ENCODE measurements at regions not wholly inside any gene's neighbourhood (a gene's known extent, or its start where the extent isn't known, plus 50 kb on each side); places are given as distances from the start of the nearest gene placed in this dataset.
"Not testable (repeated sequence)": the region's sequence is repeated elsewhere in the genome, so short reads cannot be mapped to it uniquely, and the experiment has no call there.

- DNase-seq (ENCODE audit: low read depth in 2 of 2), result no peak
These were observed 754.2 kb downstream of the FAM181B start for GRCh38 chr11:81979448-81979847.

GRCh38 chr11:81975261-81975900 lies 758.3 kb downstream of the FAM181B start:
- DNase-seq (ENCODE audit: low read depth in 2 of 2), result no peak

GRCh38 chr11:81970886-81971285 lies 762.8 kb downstream of the FAM181B start:
- DNase-seq (ENCODE audit: low read depth in 2 of 2), result no peak

GRCh38 chr11:81967242-81967641 lies 766.4 kb downstream of the FAM181B start:
- no peak for DNase-seq (ENCODE audit: low read depth in 2 of 2)

GRCh38 chr11:81966340-81966739 lies 767.3 kb downstream of the FAM181B start:
- DNase-seq (ENCODE audit: low read depth in 2 of 2), result no peak

GRCh38 chr11:81963018-81963417 lies 770.6 kb downstream of the FAM181B start:
- no peak for DNase-seq (ENCODE audit: low read depth in 2 of 2)

GRCh38 chr11:81960443-81960842 lies 773.2 kb downstream of the FAM181B start:
- DNase-seq (ENCODE audit: low read depth in 2 of 2), result no peak

- DNase-seq (ENCODE audit: low read depth in 2 of 2), result no peak
These were observed 774.3 kb downstream of the FAM181B start for GRCh38 chr11:81959341-81959740.

GRCh38 chr11:81954301-81954700 lies 779.4 kb downstream of the FAM181B start:
- DNase-seq (ENCODE audit: low read depth in 2 of 2), result not testable (repeated sequence)

GRCh38 chr11:81946831-81947230 lies 786.8 kb downstream of the FAM181B start:
- no peak for DNase-seq (ENCODE audit: low read depth in 2 of 2)

- no peak for DNase-seq (ENCODE audit: low read depth in 2 of 2)
These were observed 791.0 kb downstream of the FAM181B start for GRCh38 chr11:81942646-81943045.

- no peak for DNase-seq (ENCODE audit: low read depth in 2 of 2)
These were observed 791.7 kb downstream of the FAM181B start for GRCh38 chr11:81941998-81942397.

GRCh38 chr11:81932303-81932702 lies 801.4 kb downstream of the FAM181B start:
- no peak for DNase-seq (ENCODE audit: low read depth in 2 of 2)

GRCh38 chr11:81920205-81920604 lies 813.5 kb downstream of the FAM181B start:
- DNase-seq (ENCODE audit: low read depth in 2 of 2), result no peak

GRCh38 chr11:81916451-81916850 lies 817.2 kb downstream of the FAM181B start:
- no peak for DNase-seq (ENCODE audit: low read depth in 2 of 2)

- DNase-seq (ENCODE audit: low read depth in 2 of 2), result no peak
These were observed 818.6 kb downstream of the FAM181B start for GRCh38 chr11:81915045-81915444.

- DNase-seq (ENCODE audit: low read depth in 2 of 2), result no peak
These were observed 819.9 kb downstream of the FAM181B start for GRCh38 chr11:81913793-81914192.

GRCh38 chr11:81907996-81908395 lies 825.7 kb downstream of the FAM181B start:
- no peak for DNase-seq (ENCODE audit: low read depth in 2 of 2)

- no peak for DNase-seq (ENCODE audit: low read depth in 2 of 2)
These were observed 834.5 kb downstream of the FAM181B start for GRCh38 chr11:81899156-81899555.

- DNase-seq (ENCODE audit: low read depth in 2 of 2), result no peak
These were observed 836.0 kb downstream of the FAM181B start for GRCh38 chr11:81897639-81898038.

GRCh38 chr11:81895258-81895657 lies 838.4 kb downstream of the FAM181B start:
- DNase-seq (ENCODE audit: low read depth in 2 of 2), result no peak

GRCh38 chr11:81892770-81893635 lies 840.7 kb downstream of the FAM181B start:
- DNase-seq (ENCODE audit: low read depth in 2 of 2), result no peak

- no peak for DNase-seq (ENCODE audit: low read depth in 2 of 2)
These were observed 845.3 kb downstream of the FAM181B start for GRCh38 chr11:81888391-81888790.

All from fibroblast of skin of left biceps (primary cell).